ENCODE measurements at regions not wholly inside any gene's neighbourhood (a gene's known extent, or its start where the extent isn't known, plus 50 kb on each side); places are given as distances from the start of the nearest gene placed in this dataset.

- TF ChIP-seq POLR2AphosphoS5 (IDR thresholded peaks at IDR 0.05; ENCODE audit: low read depth, low read length) (no peak), TAF1 (IDR thresholded peaks at IDR 0.05; ENCODE audit: borderline replicate concordance, insufficient read depth, low read length) (no peak), REST (IDR thresholded peaks at IDR 0.05; ENCODE audit: insufficient read depth in 1 of 2, low read depth in 2 of 2, low read length in 2 of 2) (no peak)
These were observed 422.2 kb upstream of the SALL3 start for GRCh38 chr18:78557371-78557770.
